ENCODE measurements at regions not wholly inside any gene's neighbourhood (a gene's known extent, or its start where the extent isn't known, plus 50 kb on each side); places are given as distances from the start of the nearest gene placed in this dataset.

GRCh38 chr16:52386694-52387093, 160.2 kb downstream of the TOX3 start:
- H3K36me3 ChIP-seq (ENCODE audit: control insufficient read depth, insufficient read depth, low read length): no peaks in the 10 kb centered on the region
- H3K27ac ChIP-seq (ENCODE audit: insufficient read depth, low read length, poor library complexity, severe bottlenecking): no peak overlapping the region
- no peak for DNase-seq
- no peak overlapping the region for H3K4me3 ChIP-seq (ENCODE audit: insufficient read depth, low read depth, low read length, poor library complexity, severe bottlenecking)
- H3K9me3 ChIP-seq (ENCODE audit: control insufficient read depth, low read length): no peaks in the 10 kb centered on the region
- H3K4me1 ChIP-seq (ENCODE audit: control insufficient read depth, insufficient read depth, low read length, poor library complexity, severe bottlenecking): no peaks in the 10 kb centered on the region
- no peaks in the 10 kb centered on the region for H3K27me3 ChIP-seq (replicated peaks; ENCODE audit: control insufficient read depth, insufficient read depth, low read length, poor library complexity, severe bottlenecking)

DNA sequence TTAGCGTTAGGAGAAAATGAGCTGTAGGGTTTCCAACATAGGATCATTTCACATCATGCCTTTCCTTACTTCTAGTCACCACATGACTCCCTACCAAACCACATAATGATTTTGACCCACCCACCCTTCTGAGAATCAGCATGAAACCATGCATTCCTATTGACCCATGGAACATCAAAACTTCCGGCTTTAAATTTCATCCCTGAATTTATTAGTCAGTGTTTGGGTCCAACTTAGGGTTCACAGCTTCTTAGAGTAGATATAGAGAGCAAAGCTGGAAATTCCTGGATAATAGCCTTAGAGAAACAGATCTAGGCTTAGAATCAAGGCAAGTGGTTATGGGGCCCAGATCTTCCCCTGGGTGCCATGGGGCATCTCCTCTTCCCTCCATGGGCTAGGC, 162.6 kb downstream of the TOX3 start:
- Histone ChIP-seq H3K27ac (ENCODE audit: insufficient read depth, low read length, poor library complexity, severe bottlenecking) (no peak overlapping the region), H3K9me3 (ENCODE audit: control insufficient read depth, low read length) (no peaks in the 10 kb centered on the region), H3K27me3 (replicated peaks; ENCODE audit: control insufficient read depth, insufficient read depth, low read length, poor library complexity, severe bottlenecking) (no peaks in the 10 kb centered on the region), H3K4me3 (ENCODE audit: insufficient read depth, low read depth, low read length, poor library complexity, severe bottlenecking) (no peak overlapping the region), H3K36me3 (ENCODE audit: control insufficient read depth, insufficient read depth, low read length) (no peaks in the 10 kb centered on the region), H3K4me1 (ENCODE audit: control insufficient read depth, insufficient read depth, low read length, poor library complexity, severe bottlenecking) (no peaks in the 10 kb centered on the region)
- no peak for DNase-seq

DNA sequence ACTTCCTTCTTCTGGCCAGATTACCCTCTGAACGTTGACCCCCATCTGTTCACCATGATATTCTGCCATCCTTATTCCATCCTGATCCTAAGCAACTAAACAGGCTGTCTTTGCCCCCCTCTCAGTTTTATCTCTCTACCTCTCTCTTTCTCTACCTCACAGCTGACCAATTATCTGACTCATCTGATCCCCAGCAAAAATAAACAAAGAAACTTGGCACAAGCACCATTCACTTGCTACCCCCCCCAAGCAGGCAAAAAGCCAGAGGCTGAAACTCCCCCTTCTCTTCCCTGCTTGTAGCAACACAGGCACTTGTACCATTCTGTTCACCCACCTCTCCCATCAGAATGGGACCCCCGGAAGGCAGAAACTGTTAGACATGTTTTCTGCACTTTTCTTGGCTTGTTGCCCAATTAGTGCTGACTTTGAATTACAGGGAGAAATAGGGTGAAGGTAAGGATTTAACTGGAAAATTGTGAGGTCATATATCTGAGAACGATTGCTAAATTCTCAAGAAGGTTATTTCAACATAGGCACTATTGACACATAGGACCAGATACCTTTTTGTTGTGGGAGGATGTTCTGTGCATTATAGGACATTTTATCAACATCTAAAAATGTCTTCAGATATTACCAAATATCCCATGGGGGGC, 163.2 kb downstream of the TOX3 start:
- no peak overlapping the region for H3K4me3 ChIP-seq (ENCODE audit: insufficient read depth, low read depth, low read length, poor library complexity, severe bottlenecking)
- H3K36me3 ChIP-seq (ENCODE audit: control insufficient read depth, insufficient read depth, low read length): no peaks in the 10 kb centered on the region
- H3K9me3 ChIP-seq (ENCODE audit: control insufficient read depth, low read length): no peaks in the 10 kb centered on the region
- DNase-seq: no peak
- H3K27ac ChIP-seq (ENCODE audit: insufficient read depth, low read length, poor library complexity, severe bottlenecking): no peak overlapping the region
- H3K27me3 ChIP-seq (replicated peaks; ENCODE audit: control insufficient read depth, insufficient read depth, low read length, poor library complexity, severe bottlenecking): no peaks in the 10 kb centered on the region
- H3K4me1 ChIP-seq (ENCODE audit: control insufficient read depth, insufficient read depth, low read length, poor library complexity, severe bottlenecking): no peaks in the 10 kb centered on the region

GRCh38 chr16:52383119-52383518, 163.8 kb downstream of the TOX3 start:
- H3K36me3 ChIP-seq (ENCODE audit: control insufficient read depth, insufficient read depth, low read length): no peaks in the 10 kb centered on the region
- no peak overlapping the region for H3K27ac ChIP-seq (ENCODE audit: insufficient read depth, low read length, poor library complexity, severe bottlenecking)
- DNase-seq: no peak
- H3K27me3 ChIP-seq (replicated peaks; ENCODE audit: control insufficient read depth, insufficient read depth, low read length, poor library complexity, severe bottlenecking): no peaks in the 10 kb centered on the region
- H3K9me3 ChIP-seq (ENCODE audit: control insufficient read depth, low read length): no peaks in the 10 kb centered on the region
- no peak overlapping the region for H3K4me3 ChIP-seq (ENCODE audit: insufficient read depth, low read depth, low read length, poor library complexity, severe bottlenecking)
- no peaks in the 10 kb centered on the region for H3K4me1 ChIP-seq (ENCODE audit: control insufficient read depth, insufficient read depth, low read length, poor library complexity, severe bottlenecking)

DNA sequence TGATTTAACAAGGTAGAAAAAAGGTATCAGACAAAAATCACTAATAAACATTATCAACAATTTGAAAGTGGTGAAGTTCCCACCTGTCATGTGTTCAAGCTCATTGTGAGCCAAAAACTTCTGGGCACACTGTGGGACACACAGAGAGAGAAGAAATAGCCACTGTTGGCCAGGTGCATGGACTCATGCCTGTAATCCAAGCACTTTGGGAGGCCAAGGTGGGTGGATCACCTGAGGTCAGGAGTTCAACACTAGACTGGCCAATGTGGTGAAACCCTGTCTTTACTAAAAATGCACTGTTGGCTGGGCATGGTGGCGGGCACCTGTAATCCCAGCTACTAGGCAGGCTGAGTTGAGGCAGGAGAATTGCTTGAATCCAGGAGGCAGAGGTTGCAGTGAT, 167.4 kb downstream of the TOX3 start:
- Histone ChIP-seq H3K36me3 (ENCODE audit: control insufficient read depth, insufficient read depth, low read length) (no peaks in the 10 kb centered on the region), H3K4me3 (ENCODE audit: insufficient read depth, low read depth, low read length, poor library complexity, severe bottlenecking) (no peak overlapping the region), H3K27ac (ENCODE audit: insufficient read depth, low read length, poor library complexity, severe bottlenecking) (no peak overlapping the region), H3K27me3 (replicated peaks; ENCODE audit: control insufficient read depth, insufficient read depth, low read length, poor library complexity, severe bottlenecking) (no peaks in the 10 kb centered on the region), H3K4me1 (ENCODE audit: control insufficient read depth, insufficient read depth, low read length, poor library complexity, severe bottlenecking) (no peaks in the 10 kb centered on the region), H3K9me3 (ENCODE audit: control insufficient read depth, low read length) (no peaks in the 10 kb centered on the region)
- no peak for DNase-seq

DNA sequence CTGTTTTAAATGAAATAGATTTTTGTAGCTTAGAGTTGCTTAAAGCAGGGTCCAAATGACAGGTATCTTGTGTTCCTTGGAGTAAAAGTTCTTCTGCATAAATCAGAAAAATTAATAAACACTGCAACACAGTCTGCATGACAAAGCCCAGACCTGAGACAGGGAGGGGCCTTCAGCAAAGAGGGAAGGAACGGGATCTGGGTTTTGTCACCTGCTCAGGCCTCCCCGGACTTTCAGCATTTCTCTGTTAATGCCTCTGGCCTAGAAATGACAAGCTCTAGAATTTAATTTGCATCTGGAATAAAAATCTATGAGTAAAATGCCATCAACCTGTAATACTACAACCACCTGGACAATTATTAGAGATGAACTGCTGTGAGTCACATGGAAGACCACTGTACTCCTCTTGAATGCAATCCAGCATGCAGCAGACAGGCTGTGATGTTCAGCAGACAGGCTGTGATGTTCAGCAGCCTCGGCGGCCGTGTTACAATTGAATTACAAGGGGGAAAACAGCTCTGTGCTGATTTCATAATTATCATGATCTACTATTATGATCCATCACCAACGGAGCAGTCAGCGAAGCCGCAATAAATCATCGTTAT, 170.2 kb downstream of the TOX3 start:
- Histone ChIP-seq H3K36me3 (ENCODE audit: control insufficient read depth, insufficient read depth, low read length) (no peaks in the 10 kb centered on the region), H3K27ac (ENCODE audit: insufficient read depth, low read length, poor library complexity, severe bottlenecking) (no peak overlapping the region), H3K4me1 (ENCODE audit: control insufficient read depth, insufficient read depth, low read length, poor library complexity, severe bottlenecking) (no peaks in the 10 kb centered on the region), H3K27me3 (replicated peaks; ENCODE audit: control insufficient read depth, insufficient read depth, low read length, poor library complexity, severe bottlenecking) (no peaks in the 10 kb centered on the region), H3K9me3 (ENCODE audit: control insufficient read depth, low read length) (no peaks in the 10 kb centered on the region), H3K4me3 (ENCODE audit: insufficient read depth, low read depth, low read length, poor library complexity, severe bottlenecking) (no peak overlapping the region)
- no peak for DNase-seq

DNA sequence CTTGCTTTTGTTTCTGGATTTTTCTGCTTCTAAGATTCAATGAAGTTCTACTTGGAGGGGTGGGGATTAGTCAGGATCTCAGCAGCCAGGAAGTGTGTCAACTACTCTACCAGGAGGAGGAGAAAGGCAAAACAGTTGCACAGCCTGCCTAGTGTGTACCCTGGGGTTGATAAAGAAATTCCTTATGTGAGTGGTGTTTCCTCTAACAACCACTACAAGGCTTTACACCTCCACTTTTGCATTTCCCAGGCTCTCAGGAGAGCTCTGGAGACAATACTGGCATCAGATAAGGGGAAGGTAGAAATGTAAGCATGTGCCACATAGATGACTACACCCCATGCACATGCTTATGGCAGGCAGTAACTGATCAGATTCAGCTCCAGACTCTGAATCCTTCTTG, 174.6 kb downstream of the TOX3 start:
- no peak overlapping the region for H3K4me3 ChIP-seq (ENCODE audit: insufficient read depth, low read depth, low read length, poor library complexity, severe bottlenecking)
- no peaks in the 10 kb centered on the region for H3K9me3 ChIP-seq (ENCODE audit: control insufficient read depth, low read length)
- H3K27ac ChIP-seq (ENCODE audit: insufficient read depth, low read length, poor library complexity, severe bottlenecking): no peak overlapping the region
- H3K27me3 ChIP-seq (replicated peaks; ENCODE audit: control insufficient read depth, insufficient read depth, low read length, poor library complexity, severe bottlenecking): no peaks in the 10 kb centered on the region
- no peaks in the 10 kb centered on the region for H3K36me3 ChIP-seq (ENCODE audit: control insufficient read depth, insufficient read depth, low read length)
- DNase-seq: no peak
- no peaks in the 10 kb centered on the region for H3K4me1 ChIP-seq (ENCODE audit: control insufficient read depth, insufficient read depth, low read length, poor library complexity, severe bottlenecking)

GRCh38 chr16:52368859-52369258, 178.1 kb downstream of the TOX3 start:
- Histone ChIP-seq H3K9me3 (ENCODE audit: control insufficient read depth, low read length) (no peaks in the 10 kb centered on the region), H3K27ac (ENCODE audit: insufficient read depth, low read length, poor library complexity, severe bottlenecking) (no peak overlapping the region), H3K4me3 (ENCODE audit: insufficient read depth, low read depth, low read length, poor library complexity, severe bottlenecking) (no peak overlapping the region), H3K27me3 (replicated peaks; ENCODE audit: control insufficient read depth, insufficient read depth, low read length, poor library complexity, severe bottlenecking) (no peaks in the 10 kb centered on the region), H3K36me3 (ENCODE audit: control insufficient read depth, insufficient read depth, low read length) (no peaks in the 10 kb centered on the region), H3K4me1 (ENCODE audit: control insufficient read depth, insufficient read depth, low read length, poor library complexity, severe bottlenecking) (no peaks in the 10 kb centered on the region)
- DNase-seq: no peak

GRCh38 chr16:52367821-52368220, 179.1 kb downstream of the TOX3 start:
- no peaks in the 10 kb centered on the region for H3K36me3 ChIP-seq (ENCODE audit: control insufficient read depth, insufficient read depth, low read length)
- no peak overlapping the region for H3K4me3 ChIP-seq (ENCODE audit: insufficient read depth, low read depth, low read length, poor library complexity, severe bottlenecking)
- no peaks in the 10 kb centered on the region for H3K9me3 ChIP-seq (ENCODE audit: control insufficient read depth, low read length)
- H3K27ac ChIP-seq (ENCODE audit: insufficient read depth, low read length, poor library complexity, severe bottlenecking): no peak overlapping the region
- no peak for DNase-seq
- no peaks in the 10 kb centered on the region for H3K4me1 ChIP-seq (ENCODE audit: control insufficient read depth, insufficient read depth, low read length, poor library complexity, severe bottlenecking)
- no peaks in the 10 kb centered on the region for H3K27me3 ChIP-seq (replicated peaks; ENCODE audit: control insufficient read depth, insufficient read depth, low read length, poor library complexity, severe bottlenecking)

- DNase-seq: no peak
- H3K36me3 ChIP-seq (ENCODE audit: control insufficient read depth, insufficient read depth, low read length): no peaks in the 10 kb centered on the region
- H3K27me3 ChIP-seq (replicated peaks; ENCODE audit: control insufficient read depth, insufficient read depth, low read length, poor library complexity, severe bottlenecking): no peaks in the 10 kb centered on the region
- no peaks in the 10 kb centered on the region for H3K4me1 ChIP-seq (ENCODE audit: control insufficient read depth, insufficient read depth, low read length, poor library complexity, severe bottlenecking)
- no peaks in the 10 kb centered on the region for H3K9me3 ChIP-seq (ENCODE audit: control insufficient read depth, low read length)
- H3K27ac ChIP-seq (ENCODE audit: insufficient read depth, low read length, poor library complexity, severe bottlenecking): no peak overlapping the region
- H3K4me3 ChIP-seq (ENCODE audit: insufficient read depth, low read depth, low read length, poor library complexity, severe bottlenecking): no peak overlapping the region
Measured at GRCh38 chr16:52366983-52367382, 180.0 kb downstream of the TOX3 start.

All from effector memory CD4-positive, alpha-beta T cell (primary cell).